ENCODE measurements at regions not wholly inside any gene's neighbourhood (a gene's known extent, or its start where the extent isn't known, plus 50 kb on each side); places are given as distances from the start of the nearest gene placed in this dataset.

GRCh38 chr2:217047209-217047608, 187.3 kb upstream of the TNP1 start:
- Histone ChIP-seq H3K27me3 (no peaks in the 10 kb centered on the region), H4K20me1 (ENCODE audit: insufficient read depth, poor library complexity, severe bottlenecking) (no peaks in the 10 kb centered on the region), H2AFZ (no peak overlapping the region), H3K4me2 (peak overlapping the region; percentile 6), H3K9me3 (ENCODE audit: low read depth) (no peaks in the 10 kb centered on the region), H3K9me2 (replicated peaks; ENCODE audit: insufficient read depth) (no peaks in the 10 kb centered on the region), H3K36me3 (replicated peaks; ENCODE audit: insufficient read depth, low read depth) (no peaks in the 10 kb centered on the region), H3K79me2 (no peaks in the 10 kb centered on the region), H3K4me1 (ENCODE audit: insufficient read depth) (peaks cover 29% of the 10 kb centered on the region), H3K27ac (peak overlapping the region; percentile 77), H3K4me3 (no peak overlapping the region)
- peak; percentile 52 for DNase-seq (ENCODE audit: low spot score)
- 50% methylated on average over 3 of the region's 3 CpGs for WGBS (ENCODE audit: low lambda C conversion rate, missing lambda C conversion rate)
- TF ChIP-seq EZH2 (IDR thresholded peaks at IDR 0.05; ENCODE audit: borderline replicate concordance) = no peak
- no peak for TF ChIP-seq CTCF (IDR thresholded peaks at IDR 0.05; ENCODE audit: poor library complexity)

- DNase-seq (ENCODE audit: low spot score) = no peak
- Histone ChIP-seq H3K4me1 (ENCODE audit: insufficient read depth) (peaks cover 29% of the 10 kb centered on the region), H3K27ac (peak overlapping the region; percentile 77), H3K79me2 (no peaks in the 10 kb centered on the region), H3K27me3 (no peaks in the 10 kb centered on the region), H3K9me2 (replicated peaks; ENCODE audit: insufficient read depth) (no peaks in the 10 kb centered on the region), H3K4me2 (no peak overlapping the region), H3K36me3 (replicated peaks; ENCODE audit: insufficient read depth, low read depth) (no peaks in the 10 kb centered on the region), H3K4me3 (no peak overlapping the region), H4K20me1 (ENCODE audit: insufficient read depth, poor library complexity, severe bottlenecking) (no peaks in the 10 kb centered on the region), H3K9me3 (ENCODE audit: low read depth) (no peaks in the 10 kb centered on the region), H2AFZ (no peak overlapping the region)
- 71% methylated on average over 7 of the region's 7 CpGs for WGBS (ENCODE audit: low lambda C conversion rate, missing lambda C conversion rate)
- TF ChIP-seq EZH2 (IDR thresholded peaks at IDR 0.05; ENCODE audit: borderline replicate concordance) (no peak), CTCF (IDR thresholded peaks at IDR 0.05; ENCODE audit: poor library complexity) (no peak), EZH2phosphoT487 (IDR thresholded peaks at IDR 0.05; ENCODE audit: low read depth, severe bottlenecking, unreplicated experiment) (no peak)
These were observed 186.0 kb upstream of the TNP1 start for GRCh38 chr2:217045700-217046475.

- Histone ChIP-seq H3K4me3 (no peak overlapping the region), H3K27ac (no peak overlapping the region), H3K4me2 (no peak overlapping the region), H4K20me1 (ENCODE audit: insufficient read depth, poor library complexity, severe bottlenecking) (no peaks in the 10 kb centered on the region), H3K4me1 (ENCODE audit: insufficient read depth) (peaks cover 6% of the 10 kb centered on the region), H2AFZ (no peak overlapping the region), H3K27me3 (no peaks in the 10 kb centered on the region), H3K79me2 (no peaks in the 10 kb centered on the region), H3K36me3 (replicated peaks; ENCODE audit: insufficient read depth, low read depth) (no peaks in the 10 kb centered on the region), H3K9me3 (ENCODE audit: low read depth) (no peaks in the 10 kb centered on the region), H3K9me2 (replicated peaks; ENCODE audit: insufficient read depth) (no peaks in the 10 kb centered on the region)
- no peak for DNase-seq (ENCODE audit: low spot score)
- TF ChIP-seq EZH2 (IDR thresholded peaks at IDR 0.05; ENCODE audit: borderline replicate concordance) = no peak
- no peak for TF ChIP-seq EZH2phosphoT487 (IDR thresholded peaks at IDR 0.05; ENCODE audit: low read depth, severe bottlenecking, unreplicated experiment)
- TF ChIP-seq CTCF (IDR thresholded peaks at IDR 0.05; ENCODE audit: poor library complexity) = no peak
- WGBS (ENCODE audit: low lambda C conversion rate, missing lambda C conversion rate) = 92% methylated on average over 8 of the region's 8 CpGs
These were observed 180.2 kb upstream of the TNP1 start for GRCh38 chr2:217040099-217040498.
